ENCODE measurements at regions not wholly inside any gene's neighbourhood (a gene's known extent, or its start where the extent isn't known, plus 50 kb on each side); places are given as distances from the start of the nearest gene placed in this dataset.

- H3K4me1 ChIP-seq (ENCODE audit: insufficient read depth, low read length, poor library complexity, severe bottlenecking), result no peaks in the 10 kb centered on the region
- no peaks in the 10 kb centered on the region for H3K9me3 ChIP-seq (ENCODE audit: insufficient read depth, low read depth, low read length)
- H3K9me2 ChIP-seq (replicated peaks; ENCODE audit: low read depth, low read length), result no peaks in the 10 kb centered on the region
- TF ChIP-seq EZH2phosphoT487 (IDR thresholded peaks at IDR 0.05; ENCODE audit: borderline replicate concordance), result no peak
- no peak for TF ChIP-seq CTCF (conservative IDR thresholded peaks at IDR 0.05; ENCODE audit: low read length)
- H3K36me3 ChIP-seq (ENCODE audit: insufficient read depth, low read length), result no peaks in the 10 kb centered on the region
- no peaks in the 10 kb centered on the region for H4K20me1 ChIP-seq (ENCODE audit: insufficient read depth, low read length, poor library complexity, severe bottlenecking)
- no peaks in the 10 kb centered on the region for H3F3A ChIP-seq (ENCODE audit: low read depth)
- no peaks in the 10 kb centered on the region for H3K79me2 ChIP-seq (ENCODE audit: insufficient read depth, low read length)
- no peak overlapping the region for H2AFZ ChIP-seq (ENCODE audit: low read length)
- H3K4me3 ChIP-seq (ENCODE audit: low read length, poor library complexity, severe bottlenecking), result no peak overlapping the region
- no peak overlapping the region for H3K9ac ChIP-seq (ENCODE audit: low read depth, low read length, poor library complexity, severe bottlenecking)
- no peak overlapping the region for H3K4me2 ChIP-seq (ENCODE audit: low read depth, low read length, poor library complexity, severe bottlenecking)
- no peaks in the 10 kb centered on the region for H3K27me3 ChIP-seq (ENCODE audit: insufficient read depth, low read length, poor library complexity, severe bottlenecking)
Measured at GRCh38 chr13:34756136-34756535, 185.9 kb upstream of the NBEA start.

DNA sequence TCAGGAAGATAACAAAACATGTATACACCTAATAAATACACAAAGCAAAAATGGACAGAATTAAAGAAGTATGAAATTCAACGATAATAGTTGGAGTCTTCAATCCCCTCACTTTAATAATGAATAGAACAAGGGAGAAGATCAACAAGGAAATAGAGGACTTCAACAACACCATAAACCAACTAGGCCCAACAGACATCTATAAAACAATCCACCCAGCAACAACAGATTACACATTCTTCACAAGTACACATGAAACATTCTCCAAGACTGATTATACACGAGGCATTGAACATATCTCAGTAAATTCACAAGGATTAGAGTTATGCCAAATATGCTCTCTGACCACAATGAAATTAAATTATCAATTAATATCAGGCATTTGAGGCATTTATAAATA lies 185.5 kb upstream of the NBEA start:
- H3K4me2 ChIP-seq (ENCODE audit: low read depth, low read length, poor library complexity, severe bottlenecking), result no peak overlapping the region
- no peaks in the 10 kb centered on the region for H4K20me1 ChIP-seq (ENCODE audit: insufficient read depth, low read length, poor library complexity, severe bottlenecking)
- no peak for TF ChIP-seq CTCF (conservative IDR thresholded peaks at IDR 0.05; ENCODE audit: low read length)
- TF ChIP-seq EZH2phosphoT487 (IDR thresholded peaks at IDR 0.05; ENCODE audit: borderline replicate concordance), result no peak

DNA sequence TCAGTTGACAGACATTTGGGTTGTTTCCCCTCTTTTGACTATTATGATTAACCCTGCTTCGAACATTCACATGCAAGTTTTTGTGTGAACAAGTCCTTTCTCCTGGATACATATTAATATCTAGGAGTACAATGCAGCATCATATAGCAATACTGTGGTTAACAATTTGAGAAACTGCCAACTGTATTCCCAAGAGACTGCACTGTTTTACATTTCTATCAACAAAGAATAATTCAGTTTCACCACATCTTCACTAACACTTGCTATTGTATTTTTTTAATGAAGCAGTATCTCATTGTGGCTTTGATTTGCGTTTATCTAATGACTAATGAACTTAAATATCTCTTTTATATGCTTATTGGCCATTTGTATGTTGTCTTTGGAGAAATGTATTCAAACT lies 184.6 kb upstream of the NBEA start:
- no peaks in the 10 kb centered on the region for H3K36me3 ChIP-seq (ENCODE audit: insufficient read depth, low read length)
- H3K9ac ChIP-seq (ENCODE audit: low read depth, low read length, poor library complexity, severe bottlenecking), result no peak overlapping the region
- H3K9me3 ChIP-seq (ENCODE audit: insufficient read depth, low read depth, low read length), result no peaks in the 10 kb centered on the region
- no peaks in the 10 kb centered on the region for H3F3A ChIP-seq (ENCODE audit: low read depth)
- H3K4me1 ChIP-seq (ENCODE audit: insufficient read depth, low read length, poor library complexity, severe bottlenecking), result no peaks in the 10 kb centered on the region
- H3K4me2 ChIP-seq (ENCODE audit: low read depth, low read length, poor library complexity, severe bottlenecking), result no peak overlapping the region
- H2AFZ ChIP-seq (ENCODE audit: low read length), result no peak overlapping the region
- H3K27me3 ChIP-seq (ENCODE audit: insufficient read depth, low read length, poor library complexity, severe bottlenecking), result no peaks in the 10 kb centered on the region
- no peaks in the 10 kb centered on the region for H3K9me2 ChIP-seq (replicated peaks; ENCODE audit: low read depth, low read length)
- H3K79me2 ChIP-seq (ENCODE audit: insufficient read depth, low read length), result no peaks in the 10 kb centered on the region
- TF ChIP-seq CTCF (conservative IDR thresholded peaks at IDR 0.05; ENCODE audit: low read length), result no peak
- no peak overlapping the region for H3K4me3 ChIP-seq (ENCODE audit: low read length, poor library complexity, severe bottlenecking)
- no peaks in the 10 kb centered on the region for H4K20me1 ChIP-seq (ENCODE audit: insufficient read depth, low read length, poor library complexity, severe bottlenecking)

More for the DNA sequence above, 185.5 kb upstream of the NBEA start:
- no peak overlapping the region for H2AFZ ChIP-seq (ENCODE audit: low read length)
- no peaks in the 10 kb centered on the region for H3K9me3 ChIP-seq (ENCODE audit: insufficient read depth, low read depth, low read length)
- H3K36me3 ChIP-seq (ENCODE audit: insufficient read depth, low read length), result no peaks in the 10 kb centered on the region
- no peaks in the 10 kb centered on the region for H3K9me2 ChIP-seq (replicated peaks; ENCODE audit: low read depth, low read length)
- H3K9ac ChIP-seq (ENCODE audit: low read depth, low read length, poor library complexity, severe bottlenecking), result no peak overlapping the region
- H3K4me1 ChIP-seq (ENCODE audit: insufficient read depth, low read length, poor library complexity, severe bottlenecking), result no peaks in the 10 kb centered on the region
- no peak overlapping the region for H3K4me3 ChIP-seq (ENCODE audit: low read length, poor library complexity, severe bottlenecking)
- no peaks in the 10 kb centered on the region for H3K27me3 ChIP-seq (ENCODE audit: insufficient read depth, low read length, poor library complexity, severe bottlenecking)
- no peaks in the 10 kb centered on the region for H3K79me2 ChIP-seq (ENCODE audit: insufficient read depth, low read length)
- H3F3A ChIP-seq (ENCODE audit: low read depth), result no peaks in the 10 kb centered on the region
